AG04450 (cell line): ENCODE measurements at regions not wholly inside any gene's neighbourhood (a gene's known extent, or its start where the extent isn't known, plus 50 kb on each side); places are given as distances from the start of the nearest gene placed in this dataset.

Experiments used
- CTCF ChIA-PET: fragments of 300-600, 350-600 bp; formaldehyde crosslinking; extraction: SDS; loops from one replicate; lab custom pipeline; 2022; ENCODE audit warnings: antibody characterized with exemption, inconsistent platforms; lab: Charles Lee
- POLR2A ChIA-PET: fragments of 350-600 bp; formaldehyde crosslinking; extraction: SDS; loops from one replicate; lab custom pipeline; 2021; ENCODE audit warnings: antibody characterized with exemption, inconsistent platforms; lab: Yijun Ruan, JAX
- DNase-seq: peaks from one replicate; pipeline ENCODE4 v3.0.0-alpha.2; 2011; ENCODE audit warnings: low read depth, low spot score
- H3K27ac ChIP-seq: one replicate; pipeline ENCODE4 v1.5.1; 2012; ENCODE audit warnings: low read depth, low read length, control low read depth
- H3K27me3 ChIP-seq: one replicate; pipeline ENCODE4 v1.6.0; 2012; ENCODE audit warnings: low read length; ENCODE audit not compliant: control insufficient read depth, insufficient read depth
- H3K4me3 ChIP-seq: 2 replicates; pipeline ENCODE4 v1.5.1; 2011; ENCODE audit warnings: mild to moderate bottlenecking, low read depth, low read length, control low read depth
- H3K9me3 ChIP-seq: 2 replicates; pipeline ENCODE4 v1.5.1; 2012; ENCODE audit warnings: low read length; ENCODE audit not compliant: control insufficient read depth, insufficient read depth
- CTCF ChIP-seq: IDR thresholded peaks from 2 replicates; pipeline ENCODE4 v1.5.1; 2011; ENCODE audit warnings: low read depth, low read length, control low read depth, inconsistent platforms

- no peak for TF ChIP-seq CTCF
- no peak for DNase-seq
- no peak overlapping the region for H3K27ac ChIP-seq
- ChIA-PET CTCF (no interaction called here), POLR2A (no interaction called here)
- no peak overlapping the region for H3K4me3 ChIP-seq
- no peaks in the 10 kb centered on the region for H3K27me3 ChIP-seq
- no peaks in the 10 kb centered on the region; the same call in 1 of the 2 replicates for H3K9me3 ChIP-seq
Observed at GRCh38 chr2:8176887-8177286, 505.0 kb upstream of the ID2 start.

GRCh38 chr2:8177566-8177965 is 504.3 kb upstream of the ID2 start:
- Histone ChIP-seq H3K4me3 (no peak overlapping the region), H3K9me3 (no peaks in the 10 kb centered on the region; the same call in 1 of the 2 replicates), H3K27ac (no peak overlapping the region), H3K27me3 (no peaks in the 10 kb centered on the region)
- no peak for TF ChIP-seq CTCF
- POLR2A ChIA-PET: no interaction called here
- CTCF ChIA-PET: no interaction called here
- no peak for DNase-seq

GRCh38 chr2:8178911-8179310 is 502.9 kb upstream of the ID2 start:
- no peak for DNase-seq
- Histone ChIP-seq H3K27ac (no peak overlapping the region), H3K27me3 (no peaks in the 10 kb centered on the region), H3K9me3 (no peaks in the 10 kb centered on the region), H3K4me3 (no peak overlapping the region)
- TF ChIP-seq CTCF: no peak
- POLR2A ChIA-PET: no interaction called here
- CTCF ChIA-PET: no interaction called here

- no peak for TF ChIP-seq CTCF
- H3K27ac ChIP-seq: no peak overlapping the region
- CTCF ChIA-PET: no interaction called here
- no peak for DNase-seq
- POLR2A ChIA-PET: no interaction called here
- H3K27me3 ChIP-seq: no peaks in the 10 kb centered on the region
- no peaks in the 10 kb centered on the region; the same call in 1 of the 2 replicates for H3K9me3 ChIP-seq
- no peak overlapping the region for H3K4me3 ChIP-seq
Observed at GRCh38 chr2:8189316-8189715, 492.5 kb upstream of the ID2 start.

GRCh38 chr2:8190279-8190678 is 491.6 kb upstream of the ID2 start:
- Histone ChIP-seq H3K27me3 (no peaks in the 10 kb centered on the region), H3K9me3 (no peaks in the 10 kb centered on the region; the same call in 1 of the 2 replicates), H3K27ac (no peak overlapping the region), H3K4me3 (no peak overlapping the region)
- no peak for DNase-seq
- TF ChIP-seq CTCF: no peak
- ChIA-PET CTCF (no interaction called here), POLR2A (no interaction called here)
